ENCODE measurements at regions not wholly inside any gene's neighbourhood (a gene's known extent, or its start where the extent isn't known, plus 50 kb on each side); places are given as distances from the start of the nearest gene placed in this dataset.

DNA sequence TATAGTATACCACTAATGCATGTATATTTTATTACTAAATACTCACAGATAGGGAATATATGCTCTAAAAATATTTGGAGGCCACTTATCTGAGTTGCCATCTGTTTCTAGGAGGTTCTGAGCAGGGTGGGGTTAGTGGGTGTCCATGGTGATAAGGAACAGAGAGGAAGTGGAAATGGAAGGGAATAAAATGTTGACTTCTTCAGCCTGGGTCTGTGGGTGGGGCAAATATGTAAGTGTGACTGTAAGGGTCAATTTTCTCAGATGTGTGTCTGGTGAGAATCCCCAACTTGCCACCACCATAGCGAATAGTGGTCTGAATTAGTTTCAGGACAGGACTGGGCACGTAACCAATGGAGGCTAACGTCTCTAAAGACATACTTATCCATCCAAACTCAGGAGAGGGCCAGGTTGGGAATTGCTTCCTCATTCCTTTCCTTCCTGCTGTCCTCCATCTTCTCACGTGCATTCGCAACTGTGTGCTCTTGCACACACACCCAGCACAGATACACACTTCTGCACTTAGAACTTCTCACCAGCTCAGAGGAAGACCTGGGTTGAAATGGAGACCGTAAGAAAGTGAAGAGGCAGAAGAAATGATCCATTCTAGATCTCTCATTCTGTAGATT is 54.2 kb upstream of the GZMB start:
- no peaks in the 10 kb centered on the region for H3K4me1 ChIP-seq
- TF ChIP-seq POLR2A (IDR thresholded peaks at IDR 0.05) (no peak), CTCF (IDR thresholded peaks at IDR 0.05) (no peak), POLR2AphosphoS5 (IDR thresholded peaks at IDR 0.05) (no peak), EP300 (IDR thresholded peaks at IDR 0.05) (no peak)
- no peak overlapping the region for H3K27ac ChIP-seq
- H3K9me3 ChIP-seq: no peaks in the 10 kb centered on the region
- no peak for ATAC-seq
- peaks cover 5% of the 10 kb centered on the region for H3K27me3 ChIP-seq
- WGBS, 2 donors (ENCODE audit: low coverage in 1 of 2): 69 to 80% methylated on average over 4 to 6 of the region's 6 CpGs
- no peak overlapping the region for H3K4me3 ChIP-seq
- no peaks in the 10 kb centered on the region for H3K36me3 ChIP-seq

Data from gastroesophageal sphincter (tissue), 4 donors.